NCI-H1417 treated with DMSO at 0.1 percent for 48 hours (cell line): ENCODE measurements at regions not wholly inside any gene's neighbourhood (a gene's known extent, or its start where the extent isn't known, plus 50 kb on each side); places are given as distances from the start of the nearest gene placed in this dataset.
A peak's percentile ranks its signal among the peaks of the same experiment; 100 is the strongest.
"Not testable (repeated sequence)": the region's sequence is repeated elsewhere in the genome, so short reads cannot be mapped to it uniquely, and the experiment has no call there.

Source experiments
- DNase-seq: peaks from one replicate; lab custom pipeline; 2025; lab: John Stamatoyannopoulos, UW

GRCh38 chr1:213680677-213681325 lies 307.0 kb upstream of the PROX1 start:
- DNase-seq = peak; percentile 3

GRCh38 chr1:213681788-213682340 lies 305.9 kb upstream of the PROX1 start:
- DNase-seq = no peak

DNA sequence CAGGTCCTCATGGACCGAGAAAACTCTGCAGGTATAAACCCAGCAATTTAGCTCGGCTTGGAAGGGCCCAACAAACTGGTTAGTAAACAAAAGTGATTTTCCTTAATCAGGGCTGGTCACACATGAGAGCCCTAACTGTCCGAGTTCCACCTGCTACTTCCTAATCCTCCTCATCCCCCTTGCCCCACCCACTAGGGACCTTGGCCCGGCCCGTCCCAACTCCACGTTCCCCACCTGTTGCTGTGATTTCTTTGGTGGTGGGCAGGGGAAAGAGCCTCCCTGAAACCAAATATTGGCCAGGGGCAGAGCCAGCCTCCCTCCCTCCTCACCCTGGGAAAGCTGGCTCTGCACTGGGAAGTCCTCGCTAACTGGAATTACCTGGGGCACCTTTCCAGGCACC lies 304.2 kb upstream of the PROX1 start:
- DNase-seq = no peak

- no peak for DNase-seq
Observed at GRCh38 chr1:213684454-213684853, 303.3 kb upstream of the PROX1 start.

GRCh38 chr1:213685992-213686582 lies 301.7 kb upstream of the PROX1 start:
- no peak for DNase-seq

DNA sequence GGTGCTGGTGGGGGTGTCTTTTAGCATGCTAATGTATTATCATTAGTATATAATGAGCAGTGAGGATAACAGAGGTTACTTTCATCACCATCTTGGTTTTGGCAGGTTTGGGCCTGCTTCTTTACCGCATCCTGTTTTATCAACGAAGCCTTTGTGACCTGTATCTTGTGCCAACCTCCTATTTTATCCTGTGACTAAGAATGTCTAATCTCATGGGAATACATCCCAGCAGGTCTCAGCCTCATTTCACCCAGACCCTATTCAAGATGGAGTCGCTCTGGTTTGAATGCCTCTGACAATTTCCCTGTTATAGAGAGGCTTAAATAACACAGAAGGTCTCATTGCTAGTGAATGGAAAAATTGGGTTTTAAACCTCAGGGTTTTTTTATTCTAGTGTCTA lies 300.8 kb upstream of the PROX1 start:
- DNase-seq = no peak

DNA sequence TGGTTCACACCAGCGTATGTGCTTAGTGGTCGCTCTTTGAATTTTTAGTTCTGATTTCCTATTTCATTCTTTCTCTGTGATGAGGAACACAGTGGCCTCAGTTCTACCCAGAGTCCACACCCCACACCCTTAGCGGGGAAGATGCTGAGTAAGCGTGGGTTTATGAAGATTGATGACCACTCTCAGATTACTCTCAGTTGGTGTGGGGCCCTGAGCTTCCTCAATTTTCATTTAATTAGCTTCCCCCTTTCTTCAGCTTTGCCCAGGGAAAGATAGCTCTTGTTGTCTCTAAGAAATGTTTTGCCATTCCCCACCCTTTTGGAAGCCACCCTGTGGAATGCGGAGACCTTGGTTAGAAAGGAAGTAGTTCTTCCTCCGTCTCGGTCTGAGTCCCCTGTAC lies 299.9 kb upstream of the PROX1 start:
- DNase-seq = no peak

GRCh38 chr1:213688655-213689054 lies 299.1 kb upstream of the PROX1 start:
- no peak for DNase-seq

GRCh38 chr1:213689260-213689659 lies 298.5 kb upstream of the PROX1 start:
- DNase-seq = no peak

DNA sequence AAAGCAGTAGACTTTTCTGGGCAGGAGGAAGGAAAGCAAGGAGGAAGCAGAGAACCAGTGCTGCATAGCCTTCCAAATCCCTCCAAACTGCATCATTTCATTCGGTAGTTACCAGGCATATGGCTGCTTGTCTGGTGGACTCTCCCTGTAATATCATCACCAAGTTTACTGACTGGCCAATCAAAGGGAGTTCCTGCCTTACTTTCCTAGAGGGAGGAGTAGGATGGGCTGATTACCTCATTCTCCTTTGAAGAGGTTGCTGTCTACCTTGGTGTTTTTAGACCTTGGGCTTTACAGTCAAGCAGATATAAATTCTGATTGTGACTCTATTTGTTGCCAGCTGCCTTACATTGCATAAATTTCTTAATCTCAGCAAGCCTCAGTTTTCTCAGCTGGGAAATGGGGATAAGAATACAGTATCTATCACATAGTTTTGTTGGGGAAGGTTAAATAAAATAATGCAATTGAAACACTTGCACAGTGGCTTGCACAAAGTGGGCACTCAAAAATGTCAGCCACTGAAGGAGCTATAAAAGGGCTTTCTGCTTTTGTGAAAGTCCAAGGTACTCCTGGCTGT lies 297.3 kb upstream of the PROX1 start:
- no peak for DNase-seq

- DNase-seq = no peak
Observed at GRCh38 chr1:213692321-213692720, 295.5 kb upstream of the PROX1 start.

DNA sequence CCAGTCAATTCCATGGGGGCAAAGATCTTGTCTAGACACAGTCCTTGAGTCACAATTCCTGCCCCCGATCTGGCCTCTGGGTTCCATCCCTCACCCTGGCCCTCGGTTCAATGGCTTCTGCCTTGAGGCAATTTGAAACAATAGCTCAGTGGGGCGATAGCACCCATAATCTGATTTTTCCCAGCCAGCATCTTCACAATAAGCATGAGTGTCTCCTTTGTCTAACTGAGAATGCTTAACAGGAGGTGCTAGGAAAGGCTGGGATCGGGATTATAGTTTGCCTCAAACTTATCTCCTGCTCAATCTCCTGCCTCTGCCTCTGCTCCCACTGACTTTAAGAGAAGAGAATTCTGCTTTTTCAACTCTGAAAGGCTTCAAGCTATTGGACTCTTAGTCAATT lies 293.9 kb upstream of the PROX1 start:
- DNase-seq = no peak

DNA sequence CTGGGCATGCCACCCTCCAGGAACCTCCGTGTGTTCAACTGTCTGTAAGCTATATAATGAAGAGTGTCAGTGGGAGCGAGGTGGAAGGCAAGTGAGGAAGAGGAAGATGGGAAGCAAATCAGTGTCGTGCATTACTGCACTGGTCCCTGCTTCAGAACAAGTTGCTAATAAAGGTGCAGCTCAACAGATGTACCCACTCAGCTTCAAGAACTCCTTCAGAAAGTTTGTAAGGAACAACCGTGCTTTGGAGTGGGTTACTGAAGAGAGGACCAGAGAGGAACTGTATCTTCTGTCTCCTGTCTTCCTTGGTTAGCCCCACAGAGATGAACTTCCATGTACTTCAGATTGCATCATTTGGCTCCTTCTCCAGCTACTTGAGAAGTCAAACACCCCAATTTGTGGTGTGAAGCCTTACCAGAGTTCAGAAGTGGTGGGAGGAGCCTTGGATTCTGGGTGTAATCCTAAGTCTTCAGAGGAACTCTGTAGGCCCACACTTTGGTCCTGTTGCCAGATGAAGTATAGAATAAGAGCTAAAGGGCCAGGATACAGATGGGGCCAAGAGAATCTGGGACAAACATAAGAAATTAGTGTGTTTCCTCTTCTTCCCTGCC lies 290.5 kb upstream of the PROX1 start:
- no peak for DNase-seq

GRCh38 chr1:213698092-213698702 lies 289.6 kb upstream of the PROX1 start:
- DNase-seq = no peak

DNA sequence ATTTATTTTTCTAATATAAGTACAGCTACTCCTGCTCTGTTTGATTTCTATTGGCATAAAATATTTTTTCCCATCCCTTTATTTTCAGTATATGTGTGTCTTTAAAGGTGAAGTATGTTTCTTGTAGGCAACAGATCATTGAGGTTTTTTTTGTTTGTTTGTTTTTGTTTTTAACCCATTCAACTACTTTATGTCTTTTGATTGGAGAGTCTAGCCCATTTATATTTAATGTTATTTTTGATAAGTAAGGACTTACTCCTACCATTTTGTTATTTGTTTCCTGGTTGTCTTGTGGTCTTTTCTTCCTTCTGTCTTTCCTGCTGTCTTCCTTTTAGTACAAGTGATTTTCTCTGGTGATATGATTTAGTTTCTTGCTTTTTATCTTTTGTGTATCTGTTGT lies 285.1 kb upstream of the PROX1 start:
- DNase-seq = no peak

DNA sequence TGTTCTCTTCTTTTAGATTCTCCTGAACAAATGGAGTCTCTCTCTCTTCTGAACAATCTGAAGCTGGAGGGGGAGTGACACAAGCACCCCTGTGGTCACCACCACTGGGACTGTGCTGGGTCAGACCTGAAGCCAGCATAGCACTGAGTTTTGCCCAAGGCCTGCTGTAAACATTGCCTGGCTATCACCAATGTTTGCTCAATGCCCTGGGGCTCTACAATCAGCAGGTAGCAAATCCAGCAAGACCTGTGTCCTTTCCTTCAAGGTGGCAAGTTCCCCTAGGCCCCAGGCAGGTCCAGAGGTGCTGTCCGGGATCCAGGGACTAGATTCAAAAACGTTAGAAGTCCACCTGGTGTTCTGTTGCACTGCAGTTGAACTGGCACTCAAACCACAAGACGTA lies 282.8 kb upstream of the PROX1 start:
- no peak for DNase-seq

- DNase-seq = not testable (repeated sequence)
Observed at GRCh38 chr1:213711833-213712490, 275.8 kb upstream of the PROX1 start.

GRCh38 chr1:213714645-213715044 lies 273.1 kb upstream of the PROX1 start:
- DNase-seq = no peak

DNA sequence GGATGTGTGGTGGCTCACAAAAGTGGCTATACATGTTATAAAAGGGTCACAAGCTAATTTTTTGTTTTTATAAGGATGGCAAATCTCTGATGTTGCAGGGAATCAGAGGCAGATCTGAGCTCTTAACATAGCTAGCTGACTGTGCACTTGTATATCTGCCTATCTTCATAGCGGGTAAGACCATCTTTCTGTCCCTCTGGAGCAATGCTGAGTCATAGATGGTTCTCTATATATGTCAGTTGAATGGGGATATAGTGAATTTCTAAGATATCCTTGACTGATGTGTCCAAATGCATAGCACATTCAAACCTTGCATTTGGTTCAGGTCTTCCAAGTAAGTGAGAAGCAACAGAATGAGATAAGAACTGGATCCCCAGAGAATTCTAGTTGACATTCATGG lies 272.6 kb upstream of the PROX1 start:
- DNase-seq = no peak

GRCh38 chr1:213719462-213719861 lies 268.3 kb upstream of the PROX1 start:
- no peak for DNase-seq

DNA sequence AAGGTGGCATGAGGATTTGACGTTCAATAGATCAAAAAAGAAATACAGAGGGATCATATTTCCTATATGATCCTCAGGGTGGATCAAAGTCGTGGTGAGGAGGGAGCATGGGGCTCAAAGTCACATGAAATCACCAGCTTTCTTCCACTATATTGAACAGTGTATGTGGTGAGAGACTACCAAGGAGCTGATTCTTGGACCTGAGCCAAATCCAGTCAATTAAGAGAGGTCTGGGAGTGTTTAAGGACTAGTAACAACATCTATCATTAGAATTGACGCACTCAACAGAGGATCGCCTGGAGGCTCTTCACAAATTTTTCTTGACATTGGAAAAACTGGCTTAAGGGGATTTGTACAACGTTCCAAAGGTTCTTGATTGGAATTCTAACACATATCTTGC lies 267.7 kb upstream of the PROX1 start:
- peak; percentile 45 for DNase-seq

DNA sequence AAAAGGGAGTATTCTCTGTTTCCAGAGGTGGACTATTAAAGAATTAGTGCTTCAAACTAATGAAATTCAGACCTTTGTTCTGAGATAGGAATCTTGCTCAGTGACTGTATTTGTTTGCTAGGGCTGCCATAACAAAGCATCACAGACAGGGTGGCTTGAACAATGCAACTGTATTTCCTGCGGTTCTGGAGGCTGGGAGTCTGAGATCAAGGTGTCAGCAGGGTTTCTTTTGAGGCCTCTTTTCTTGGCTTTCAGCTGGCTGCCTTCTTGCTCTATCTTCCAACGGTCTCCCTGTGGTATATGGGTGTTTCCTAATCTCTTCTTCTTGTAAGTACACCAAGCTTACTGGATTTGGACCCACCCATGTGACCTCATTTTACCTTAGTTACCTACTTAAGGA lies 264.6 kb upstream of the PROX1 start:
- no peak for DNase-seq
